SK-N-SH treated with all-trans-retinoic acid at 6 μM for 48 hours (cell line): ENCODE measurements at regions not wholly inside any gene's neighbourhood (a gene's known extent, or its start where the extent isn't known, plus 50 kb on each side); places are given as distances from the start of the nearest gene placed in this dataset.

Experiments
- ARNTL ChIP-seq: fragments of 450-650 bp; formaldehyde crosslinking; IDR thresholded peaks from 2 replicates; pipeline ENCODE4 v1.5.0; 2020; ENCODE audit warnings: low read depth, mild to moderate bottlenecking, moderate library complexity, borderline replicate concordance
- ISL1 ChIP-seq: fragments of 250-450 bp; sonication (Bioruptor Pico); IDR thresholded peaks from 2 replicates; pipeline ENCODE4 v2.1.2; 2022; ENCODE audit warnings: mild to moderate bottlenecking, moderate library complexity
- OSR1 ChIP-seq: fragments of 250-450 bp; sonication (Bioruptor Pico); IDR thresholded peaks from 2 replicates; pipeline ENCODE4 v1.8.0; 2022; ENCODE audit warnings: moderate library complexity, mild to moderate bottlenecking, inconsistent platforms
- RARB ChIP-seq: fragments of 250-450 bp; sonication (Bioruptor Pico); IDR thresholded peaks from 2 replicates; pipeline ENCODE4 v1.8.0; 2021; ENCODE audit warnings: mild to moderate bottlenecking, moderate library complexity

DNA sequence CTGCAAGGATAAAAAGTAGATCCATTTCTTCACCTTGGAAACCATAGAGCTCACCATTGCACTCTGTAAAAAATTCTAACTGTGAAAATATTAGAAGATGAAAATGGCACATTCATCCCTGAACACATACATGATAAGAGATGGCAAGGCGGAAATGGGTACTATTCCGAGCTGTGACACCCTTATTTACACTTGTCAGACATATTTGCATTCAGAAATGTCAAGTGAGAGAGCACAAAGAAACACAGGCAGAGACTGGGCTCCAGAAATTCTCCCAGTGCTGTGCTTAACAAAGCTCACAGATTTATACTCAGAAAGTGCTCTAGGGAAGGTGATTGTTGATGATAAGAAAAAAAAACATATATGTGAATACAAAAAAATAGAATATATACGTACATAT lies 170.3 kb upstream of the PUM3 start:
- TF ChIP-seq RARB (CRISPR knock-in tag) (no peak), ISL1 (CRISPR knock-in tag) (no peak), ARNTL (CRISPR knock-in tag) (no peak), OSR1 (CRISPR knock-in tag) (no peak)
